Neuronal stem cell (in vitro differentiated cells): ENCODE measurements at regions not wholly inside any gene's neighbourhood (a gene's known extent, or its start where the extent isn't known, plus 50 kb on each side); places are given as distances from the start of the nearest gene placed in this dataset.

ENCODE experiments used
- DNase-seq: peaks from one replicate; pipeline ENCODE4 v3.0.0-alpha.2; 2013; ENCODE audit warnings: low spot score
- H2AFZ ChIP-seq: one replicate; pipeline ENCODE4 v1.6.1; 2013; ENCODE audit warnings: mild to moderate bottlenecking, low read length, inconsistent platforms
- H2AK5ac ChIP-seq: 2 replicates; pipeline ENCODE4 v1.6.1; 2013; ENCODE audit warnings: low read depth, mild to moderate bottlenecking, inconsistent platforms, low read length, moderate library complexity, mixed read lengths
- H2BK120ac ChIP-seq: 2 replicates; pipeline ENCODE4 v1.6.1; 2013; ENCODE audit warnings: low read depth, mild to moderate bottlenecking, inconsistent platforms, low read length, moderate library complexity, mixed read lengths
- H2BK12ac ChIP-seq: one replicate; pipeline ENCODE4 v1.6.1; 2013; ENCODE audit warnings: low read length, inconsistent platforms
- H2BK15ac ChIP-seq: 2 replicates; pipeline ENCODE4 v1.6.1; 2013; ENCODE audit warnings: mild to moderate bottlenecking, low read length, inconsistent platforms, mixed read lengths
- H2BK5ac ChIP-seq: one replicate; pipeline ENCODE4 v1.6.1; 2013; ENCODE audit warnings: inconsistent platforms, mild to moderate bottlenecking, low read length, moderate library complexity
- H3K14ac ChIP-seq: one replicate; pipeline ENCODE4 v1.6.1; 2013; ENCODE audit warnings: low read length, inconsistent platforms
- H3K18ac ChIP-seq: 2 replicates; pipeline ENCODE4 v1.6.1; 2013; ENCODE audit warnings: low read length, inconsistent platforms
- H3K23ac ChIP-seq: 2 replicates; pipeline ENCODE4 v1.6.1; 2013; ENCODE audit warnings: low read depth, mild to moderate bottlenecking, mixed read lengths, low read length, inconsistent platforms; ENCODE audit not compliant: poor library complexity
- H3K27ac ChIP-seq: replicated peaks from 3 replicates; pipeline ENCODE4 v1.5.1; 2013; ENCODE audit warnings: low read length, inconsistent platforms
- H3K27me3 ChIP-seq, 3 experiments: 2 replicates each; pipeline ENCODE4 v1.6.1; 2013; ENCODE audit warnings: low read length in 3 of 3, mild to moderate bottlenecking in 2 of 3, inconsistent platforms in 1 of 3, low read depth in 1 of 3, mixed read lengths in 1 of 3, moderate library complexity in 1 of 3; ENCODE audit not compliant: control insufficient read depth in 3 of 3, insufficient read depth in 3 of 3
- H3K36me3 ChIP-seq, 2 donors: replicated peaks in 1 of 2; 2 replicates each; pipeline ENCODE4 v1.6.1; 2013; ENCODE audit warnings: low read length in 2 of 2; ENCODE audit not compliant: control insufficient read depth in 2 of 2, insufficient read depth in 2 of 2
- H3K4ac ChIP-seq: 2 replicates; pipeline ENCODE4 v1.6.1; 2013; ENCODE audit warnings: inconsistent platforms, mild to moderate bottlenecking, low read length, moderate library complexity
- H3K4me1 ChIP-seq, 2 donors: 1 replicate in 1 of 2; 2 replicates in 1 of 2; pipeline ENCODE4 v1.6.1; 2013; ENCODE audit warnings: low read length in 2 of 2, low read depth in 1 of 2; ENCODE audit not compliant: control insufficient read depth in 2 of 2, insufficient read depth in 1 of 2
- H3K4me2 ChIP-seq: one replicate; pipeline ENCODE4 v1.6.1; 2013; ENCODE audit warnings: mild to moderate bottlenecking, low read length, inconsistent platforms; ENCODE audit not compliant: insufficient read depth, poor library complexity, severe bottlenecking
- H3K4me3 ChIP-seq, 2 donors: 2 replicates each; pipeline ENCODE4 v1.5.1; 2013; ENCODE audit warnings: low read length in 2 of 2, mild to moderate bottlenecking in 2 of 2, inconsistent platforms in 1 of 2, moderate library complexity in 1 of 2
- H3K79me1 ChIP-seq: one replicate; pipeline ENCODE4 v1.6.1; 2013; ENCODE audit warnings: low read depth, mild to moderate bottlenecking, inconsistent platforms, low read length, moderate library complexity
- H3K9ac ChIP-seq: one replicate; pipeline ENCODE4 v1.6.1; 2013; ENCODE audit warnings: mild to moderate bottlenecking, low read depth, low read length, inconsistent platforms; ENCODE audit not compliant: poor library complexity
- H3K9me3 ChIP-seq, 2 donors: replicated peaks in 1 of 2; 2 replicates each; pipeline versions ENCODE3 to v1.6.1; 2013; ENCODE audit warnings: low read length in 2 of 2, mild to moderate bottlenecking in 2 of 2, inconsistent platforms in 1 of 2, low read depth in 1 of 2, mixed read lengths in 1 of 2, moderate library complexity in 1 of 2; ENCODE audit not compliant: control insufficient read depth in 2 of 2, insufficient read depth in 1 of 2
- H4K8ac ChIP-seq: one replicate; pipeline ENCODE4 v1.6.1; 2013; ENCODE audit warnings: low read depth, mild to moderate bottlenecking, inconsistent platforms, low read length, moderate library complexity
- H4K91ac ChIP-seq: one replicate; pipeline ENCODE4 v1.6.1; 2013; ENCODE audit warnings: low read length, low read depth, mild to moderate bottlenecking, inconsistent platforms; ENCODE audit not compliant: poor library complexity
- WGBS, 2 donors: extraction: QIAGEN DNeasy Blood & Tissue Kit; methylation state at CpG; one replicate each; pipeline ENCODE4 v1.1.7; 2013; ENCODE audit warnings: missing lambda C conversion rate in 2 of 2, mixed read lengths in 1 of 2; ENCODE audit not compliant: insufficient read length in 2 of 2, insufficient replicate concordance in 1 of 2; ENCODE audit errors: extremely low coverage in 2 of 2; 5-methylcytosine and 5-hydroxymethylcytosine counted together

DNA sequence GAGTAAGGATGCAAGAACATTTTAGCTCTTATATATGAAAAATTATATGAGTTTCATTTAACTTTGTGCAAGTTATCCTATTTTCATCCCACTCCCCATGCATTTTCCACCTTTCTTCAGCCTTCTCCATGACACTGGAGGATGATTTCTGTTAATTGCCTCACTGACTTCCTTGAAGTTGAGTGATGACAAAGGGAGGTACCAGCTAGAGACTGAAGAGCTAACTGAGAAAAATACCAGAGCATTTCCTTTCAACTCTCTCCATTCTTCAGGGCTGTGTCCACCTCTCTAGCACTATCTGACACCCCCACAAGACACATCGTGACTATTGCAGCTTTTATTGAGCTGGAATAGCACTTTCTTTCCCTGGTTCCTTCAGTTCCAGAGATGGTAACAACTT is 711.6 kb upstream of the LRRC4C start:
- no peak overlapping the region for H2BK12ac ChIP-seq
- H3K79me1 ChIP-seq, result no peaks in the 10 kb centered on the region
- H3K18ac ChIP-seq, result no peak overlapping the region
- no peak overlapping the region for H3K4me3 ChIP-seq
- no peak overlapping the region for H3K23ac ChIP-seq
- H2AK5ac ChIP-seq, result no peak overlapping the region
- H4K91ac ChIP-seq, result no peak overlapping the region
- no peak overlapping the region for H3K9ac ChIP-seq
- H3K4me1 ChIP-seq, result no peaks in the 10 kb centered on the region
- no peak overlapping the region for H3K27ac ChIP-seq
- no peak overlapping the region for H2BK15ac ChIP-seq
- no peaks in the 10 kb centered on the region for H3K36me3 ChIP-seq
- no peak overlapping the region for H4K8ac ChIP-seq
- H3K14ac ChIP-seq, result no peak overlapping the region
- H3K27me3 ChIP-seq, result no peaks in the 10 kb centered on the region
- H3K9me3 ChIP-seq, result no peaks in the 10 kb centered on the region
- no peak overlapping the region for H3K4ac ChIP-seq
- DNase-seq, result no peak
- no peak overlapping the region for H2BK120ac ChIP-seq
- no CpG with 5 or more reads among the region's 1 CpG for WGBS, 2 donors
- H2BK5ac ChIP-seq, result no peak overlapping the region
- H3K4me2 ChIP-seq, result no peak overlapping the region
- no peak overlapping the region for H2AFZ ChIP-seq

DNA sequence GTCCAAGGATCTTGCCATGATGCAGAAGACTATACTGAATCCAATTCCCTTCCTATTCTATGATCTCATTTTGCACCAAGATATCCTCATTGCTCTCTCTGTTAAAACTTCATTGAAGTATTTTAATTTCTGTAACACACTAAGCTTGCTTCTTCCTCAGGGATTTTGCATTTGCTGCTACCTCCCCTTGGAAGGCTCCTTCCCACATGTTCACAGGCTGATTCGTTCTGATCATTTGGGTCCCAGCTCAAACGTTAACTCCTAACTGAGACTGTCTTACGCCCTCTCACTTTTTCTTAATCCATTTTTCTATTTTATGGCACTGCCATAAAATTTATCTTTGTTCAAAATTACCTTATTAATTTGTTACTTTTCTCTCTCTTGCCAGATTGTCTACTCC is 713.0 kb upstream of the LRRC4C start:
- H2BK12ac ChIP-seq, result no peak overlapping the region
- H4K91ac ChIP-seq, result no peak overlapping the region
- H2AFZ ChIP-seq, result no peak overlapping the region
- H3K4ac ChIP-seq, result no peak overlapping the region
- H3K23ac ChIP-seq, result no peak overlapping the region
- no peak overlapping the region for H2BK15ac ChIP-seq
- H3K4me2 ChIP-seq, result no peak overlapping the region
- no peak overlapping the region for H2BK120ac ChIP-seq
- H3K4me3 ChIP-seq, result no peak overlapping the region
- H2AK5ac ChIP-seq, result no peak overlapping the region
- H3K14ac ChIP-seq, result no peak overlapping the region
- H3K36me3 ChIP-seq, result no peaks in the 10 kb centered on the region
- H3K27ac ChIP-seq, result no peak overlapping the region
- H4K8ac ChIP-seq, result no peak overlapping the region
- no peak overlapping the region for H2BK5ac ChIP-seq
- H3K4me1 ChIP-seq, result no peaks in the 10 kb centered on the region
- H3K27me3 ChIP-seq, result no peaks in the 10 kb centered on the region
- H3K79me1 ChIP-seq, result no peaks in the 10 kb centered on the region
- no peaks in the 10 kb centered on the region for H3K9me3 ChIP-seq
- no peak overlapping the region for H3K9ac ChIP-seq
- WGBS, 2 donors, result no CpG with 5 or more reads among the region's 3 CpGs
- no peak overlapping the region for H3K18ac ChIP-seq
- no peak for DNase-seq

DNA sequence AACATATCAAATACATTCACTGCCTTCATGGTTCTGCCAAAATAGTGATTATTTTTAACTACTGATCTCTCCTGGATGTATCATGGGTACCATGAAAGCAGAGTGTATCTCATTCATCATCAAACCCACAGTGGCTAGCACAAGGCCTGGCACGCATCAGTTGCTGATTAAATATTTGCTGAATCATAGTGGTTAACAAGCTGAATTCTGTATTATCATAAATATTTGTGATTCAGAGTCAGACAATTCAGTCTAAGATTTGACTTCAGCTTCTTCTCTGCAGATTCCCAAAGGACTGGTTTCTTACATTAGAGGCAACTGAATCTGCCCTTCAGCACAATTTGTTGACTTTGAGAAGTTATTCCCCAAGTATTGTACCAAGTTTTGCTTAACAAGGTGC is 715.8 kb upstream of the LRRC4C start:
- Histone ChIP-seq H3K9ac (no peak overlapping the region), H2BK120ac (no peak overlapping the region), H3K4me2 (no peak overlapping the region), H3K4me1 (no peaks in the 10 kb centered on the region), H3K4ac (no peak overlapping the region), H3K9me3 (no peaks in the 10 kb centered on the region), H3K27ac (no peak overlapping the region), H3K27me3 (no peaks in the 10 kb centered on the region), H3K36me3 (no peaks in the 10 kb centered on the region), H3K4me3 (no peak overlapping the region), H3K18ac (no peak overlapping the region), H2AFZ (no peak overlapping the region), H3K79me1 (no peaks in the 10 kb centered on the region), H4K8ac (no peak overlapping the region), H3K23ac (no peak overlapping the region), H2AK5ac (no peak overlapping the region), H4K91ac (no peak overlapping the region), H2BK12ac (no peak overlapping the region), H2BK15ac (no peak overlapping the region), H3K14ac (no peak overlapping the region), H2BK5ac (no peak overlapping the region)
- no peak for DNase-seq
- no CpG with 5 or more reads among the region's 1 CpG for WGBS, 2 donors

DNA sequence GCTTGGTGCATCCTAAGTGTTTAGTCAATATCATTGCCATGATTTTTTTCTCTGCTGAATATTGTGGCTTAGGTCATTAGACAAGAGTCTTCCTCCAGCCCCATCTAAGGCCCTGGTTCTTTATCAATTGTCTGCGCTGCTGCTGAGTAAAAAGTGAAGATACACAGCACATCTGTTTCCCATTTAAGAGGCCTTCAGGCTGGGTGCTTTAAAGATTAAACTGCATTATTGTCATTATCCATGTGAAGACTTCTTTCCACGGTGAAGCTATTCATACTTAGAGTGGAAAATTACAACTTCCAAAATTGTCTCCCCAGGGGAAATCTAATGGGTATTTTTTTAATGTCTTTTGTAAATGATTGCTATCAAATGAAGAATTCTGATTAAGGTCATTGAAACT is 719.8 kb upstream of the LRRC4C start:
- no CpG with 5 or more reads among the region's 2 CpGs for WGBS, 2 donors

More for the DNA sequence above, 719.8 kb upstream of the LRRC4C start:
- Histone ChIP-seq H3K9me3 (no peaks in the 10 kb centered on the region), H3K27ac (no peak overlapping the region), H3K4me3 (no peak overlapping the region), H2BK120ac (no peak overlapping the region), H3K36me3 (no peaks in the 10 kb centered on the region), H3K18ac (no peak overlapping the region), H3K4me2 (no peak overlapping the region), H3K4ac (no peak overlapping the region), H2AK5ac (no peak overlapping the region), H3K9ac (no peak overlapping the region), H3K23ac (no peak overlapping the region), H4K8ac (no peak overlapping the region), H3K79me1 (no peaks in the 10 kb centered on the region), H4K91ac (no peak overlapping the region), H3K4me1 (no peaks in the 10 kb centered on the region), H3K27me3 (no peaks in the 10 kb centered on the region), H2AFZ (no peak overlapping the region), H2BK12ac (no peak overlapping the region), H2BK15ac (no peak overlapping the region), H3K14ac (no peak overlapping the region), H2BK5ac (no peak overlapping the region)
- no peak for DNase-seq
